GM19239 (cell line): ENCODE measurements at regions not wholly inside any gene's neighbourhood (a gene's known extent, or its start where the extent isn't known, plus 50 kb on each side); places are given as distances from the start of the nearest gene placed in this dataset.
A peak's percentile ranks its signal among the peaks of the same experiment; 100 is the strongest.

Experiments
- DNase-seq: peaks from one replicate; pipeline ENCODE4 v3.0.0; 2011; ENCODE audit warnings: low spot score; ENCODE audit not compliant: insufficient read length
- FAIRE-seq: peaks from 2 replicates; lab custom pipeline; 2011; peaks lifted over from hg19 to GRCh38; lab: Jason Lieb, UNC

GRCh38 chr5:97903742-97904141 is 720.7 kb upstream of the RIOK2 start:
- no peak for FAIRE-seq

GRCh38 chr5:97906135-97906534 is 723.1 kb upstream of the RIOK2 start:
- DNase-seq = no peak
- FAIRE-seq = peak; percentile 55

More at GRCh38 chr5:97903742-97904141, 720.7 kb upstream of the RIOK2 start:
- no peak for DNase-seq

- DNase-seq (no peak), FAIRE-seq (no peak)
Observed at GRCh38 chr5:97907646-97908400, 724.8 kb upstream of the RIOK2 start.

- DNase-seq (no peak), FAIRE-seq (no peak)
Observed at GRCh38 chr5:97909541-97909940, 726.5 kb upstream of the RIOK2 start.

GRCh38 chr5:97914483-97914882 is 731.4 kb upstream of the RIOK2 start:
- FAIRE-seq (no peak), DNase-seq (no peak)

- DNase-seq = no peak
- FAIRE-seq = no peak
Observed at GRCh38 chr5:97915106-97915505, 732.1 kb upstream of the RIOK2 start.

GRCh38 chr5:97918057-97918456 is 735.0 kb upstream of the RIOK2 start:
- FAIRE-seq (no peak), DNase-seq (no peak)

GRCh38 chr5:97918620-97919019 is 735.6 kb upstream of the RIOK2 start:
- DNase-seq = no peak

GRCh38 chr5:97919719-97920118 is 736.7 kb upstream of the RIOK2 start:
- FAIRE-seq = no peak
- no peak for DNase-seq

More at GRCh38 chr5:97918620-97919019, 735.6 kb upstream of the RIOK2 start:
- FAIRE-seq = no peak

- DNase-seq (no peak), FAIRE-seq (no peak)
Observed at GRCh38 chr5:97922776-97923175, 739.7 kb upstream of the RIOK2 start.

- DNase-seq = no peak
- FAIRE-seq = peak; percentile 70
Observed at GRCh38 chr5:97923496-97923895, 740.4 kb upstream of the RIOK2 start.

- FAIRE-seq (peak; percentile 77), DNase-seq (no peak)
Observed at GRCh38 chr5:97923997-97924396, 741.0 kb upstream of the RIOK2 start.

- no peak for FAIRE-seq
Observed at GRCh38 chr5:97929383-97929782, 746.3 kb upstream of the RIOK2 start.

GRCh38 chr5:97931829-97932228 is 748.8 kb upstream of the RIOK2 start:
- FAIRE-seq (no peak), DNase-seq (no peak)

More at GRCh38 chr5:97929383-97929782, 746.3 kb upstream of the RIOK2 start:
- no peak for DNase-seq

- DNase-seq (no peak), FAIRE-seq (no peak)
Observed at GRCh38 chr5:97936231-97936630, 753.2 kb upstream of the RIOK2 start.

GRCh38 chr5:97937846-97938245 is 754.8 kb upstream of the RIOK2 start:
- DNase-seq (no peak), FAIRE-seq (no peak)

- DNase-seq = no peak
- FAIRE-seq = no peak
Observed at GRCh38 chr5:97943036-97943435, 760.0 kb upstream of the RIOK2 start.

GRCh38 chr5:97951139-97951538 is 768.1 kb upstream of the RIOK2 start:
- FAIRE-seq = no peak

GRCh38 chr5:97955450-97955849 is 772.4 kb upstream of the RIOK2 start:
- no peak for FAIRE-seq

More at GRCh38 chr5:97951139-97951538, 768.1 kb upstream of the RIOK2 start:
- DNase-seq = no peak

GRCh38 chr5:97967292-97967691 is 784.2 kb upstream of the RIOK2 start:
- DNase-seq = no peak
- FAIRE-seq = no peak

More at GRCh38 chr5:97955450-97955849, 772.4 kb upstream of the RIOK2 start:
- DNase-seq = no peak

- DNase-seq = no peak
- no peak for FAIRE-seq
Observed at GRCh38 chr5:97968346-97968745, 785.3 kb upstream of the RIOK2 start.

- DNase-seq (no peak), FAIRE-seq (no peak)
Observed at GRCh38 chr5:97979740-97980139, 793.7 kb upstream of the RGMB start.
